ENCODE measurements at regions not wholly inside any gene's neighbourhood (a gene's known extent, or its start where the extent isn't known, plus 50 kb on each side); places are given as distances from the start of the nearest gene placed in this dataset.

DNA sequence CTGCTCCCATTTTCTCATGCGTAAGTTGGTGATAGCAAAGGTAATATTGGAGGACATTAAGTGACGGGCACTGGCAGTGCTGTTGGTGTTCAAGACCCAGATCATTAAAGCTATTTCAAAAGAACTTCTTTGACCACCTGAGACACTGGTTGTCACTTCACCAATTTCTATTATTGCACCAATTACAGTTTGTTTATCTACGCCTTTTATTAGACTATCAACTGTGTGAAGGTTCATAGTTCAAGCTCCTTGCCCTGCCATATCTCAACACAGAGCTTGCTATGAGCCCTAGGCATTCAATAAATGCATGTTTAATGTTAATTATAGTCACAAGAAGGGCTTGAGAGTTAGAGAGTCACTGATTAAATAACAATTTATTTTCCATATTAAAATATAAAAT is 778.7 kb upstream of the HS3ST1 start:
- TF ChIP-seq POLR2AphosphoS5 (IDR thresholded peaks at IDR 0.05; ENCODE audit: low read depth, low read length), result no peak
- TF ChIP-seq, protein P1, sequence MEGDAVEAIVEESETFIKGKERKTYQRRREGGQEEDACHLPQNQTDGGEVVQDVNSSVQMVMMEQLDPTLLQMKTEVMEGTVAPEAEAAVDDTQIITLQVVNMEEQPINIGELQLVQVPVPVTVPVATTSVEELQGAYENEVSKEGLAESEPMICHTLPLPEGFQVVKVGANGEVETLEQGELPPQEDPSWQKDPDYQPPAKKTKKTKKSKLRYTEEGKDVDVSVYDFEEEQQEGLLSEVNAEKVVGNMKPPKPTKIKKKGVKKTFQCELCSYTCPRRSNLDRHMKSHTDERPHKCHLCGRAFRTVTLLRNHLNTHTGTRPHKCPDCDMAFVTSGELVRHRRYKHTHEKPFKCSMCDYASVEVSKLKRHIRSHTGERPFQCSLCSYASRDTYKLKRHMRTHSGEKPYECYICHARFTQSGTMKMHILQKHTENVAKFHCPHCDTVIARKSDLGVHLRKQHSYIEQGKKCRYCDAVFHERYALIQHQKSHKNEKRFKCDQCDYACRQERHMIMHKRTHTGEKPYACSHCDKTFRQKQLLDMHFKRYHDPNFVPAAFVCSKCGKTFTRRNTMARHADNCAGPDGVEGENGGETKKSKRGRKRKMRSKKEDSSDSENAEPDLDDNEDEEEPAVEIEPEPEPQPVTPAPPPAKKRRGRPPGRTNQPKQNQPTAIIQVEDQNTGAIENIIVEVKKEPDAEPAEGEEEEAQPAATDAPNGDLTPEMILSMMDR (IDR thresholded peaks at IDR 0.05), result no peak
- no peak for TF ChIP-seq RAD21 (IDR thresholded peaks at IDR 0.05; ENCODE audit: low read length)
- no peak for TF ChIP-seq EZH2phosphoT487 (IDR thresholded peaks at IDR 0.05; ENCODE audit: borderline replicate concordance, low read depth)
